OCI-LY3 (cell line): ENCODE measurements at regions not wholly inside any gene's neighbourhood (a gene's known extent, or its start where the extent isn't known, plus 50 kb on each side); places are given as distances from the start of the nearest gene placed in this dataset.

Experiments
- EZH2phosphoT487 ChIP-seq: fragments of 200-600 bp; shearing (Covaris generic); IDR thresholded peaks from 2 replicates; pipeline ENCODE4 v1.6.1; 2018; ENCODE audit warnings: antibody characterized with exemption, mixed run types, low read depth
- TF ChIP-seq, protein P1 (sequence below): fragments of 200-600, 300-600 bp; sonication (generic); IDR thresholded peaks from 2 replicates; pipeline ENCODE4 v1.5.1; 2014; ENCODE audit warnings: antibody characterized with exemption, low read length, low read depth

DNA sequence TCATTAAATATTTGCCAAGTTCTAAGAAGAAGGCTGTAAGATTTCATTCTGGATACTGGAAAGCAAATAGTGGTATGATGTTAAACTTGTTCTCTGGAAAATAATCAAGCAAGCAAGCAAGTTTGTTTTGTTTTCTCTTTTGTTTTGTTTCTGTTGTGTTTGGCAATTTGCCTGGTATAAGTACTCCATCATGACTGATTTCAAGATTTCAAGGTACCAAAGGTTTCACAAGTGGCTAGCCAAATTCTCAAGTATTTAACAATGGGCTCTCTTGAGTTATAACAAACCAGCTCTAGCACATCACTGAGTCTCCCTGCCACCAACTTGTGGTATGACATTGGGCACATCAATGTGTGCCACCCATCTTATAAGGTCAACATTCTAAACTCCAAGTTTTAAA, 151.7 kb upstream of the IGFBP3 start:
- TF ChIP-seq, protein P1, sequence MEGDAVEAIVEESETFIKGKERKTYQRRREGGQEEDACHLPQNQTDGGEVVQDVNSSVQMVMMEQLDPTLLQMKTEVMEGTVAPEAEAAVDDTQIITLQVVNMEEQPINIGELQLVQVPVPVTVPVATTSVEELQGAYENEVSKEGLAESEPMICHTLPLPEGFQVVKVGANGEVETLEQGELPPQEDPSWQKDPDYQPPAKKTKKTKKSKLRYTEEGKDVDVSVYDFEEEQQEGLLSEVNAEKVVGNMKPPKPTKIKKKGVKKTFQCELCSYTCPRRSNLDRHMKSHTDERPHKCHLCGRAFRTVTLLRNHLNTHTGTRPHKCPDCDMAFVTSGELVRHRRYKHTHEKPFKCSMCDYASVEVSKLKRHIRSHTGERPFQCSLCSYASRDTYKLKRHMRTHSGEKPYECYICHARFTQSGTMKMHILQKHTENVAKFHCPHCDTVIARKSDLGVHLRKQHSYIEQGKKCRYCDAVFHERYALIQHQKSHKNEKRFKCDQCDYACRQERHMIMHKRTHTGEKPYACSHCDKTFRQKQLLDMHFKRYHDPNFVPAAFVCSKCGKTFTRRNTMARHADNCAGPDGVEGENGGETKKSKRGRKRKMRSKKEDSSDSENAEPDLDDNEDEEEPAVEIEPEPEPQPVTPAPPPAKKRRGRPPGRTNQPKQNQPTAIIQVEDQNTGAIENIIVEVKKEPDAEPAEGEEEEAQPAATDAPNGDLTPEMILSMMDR, result no peak
- no peak for TF ChIP-seq EZH2phosphoT487
